ENCODE measurements at regions not wholly inside any gene's neighbourhood (a gene's known extent, or its start where the extent isn't known, plus 50 kb on each side); places are given as distances from the start of the nearest gene placed in this dataset.
"Not testable (repeated sequence)": the region's sequence is repeated elsewhere in the genome, so short reads cannot be mapped to it uniquely, and the experiment has no call there.

- DNase-seq = no peak
Measured at GRCh38 chr5:163790497-163790896, 285.1 kb downstream of the MAT2B start.

- no peak for DNase-seq
Measured at GRCh38 chr5:163794993-163795392, 289.6 kb downstream of the MAT2B start.

- DNase-seq = no peak
Measured at GRCh38 chr5:163807781-163808180, 302.4 kb downstream of the MAT2B start.

DNA sequence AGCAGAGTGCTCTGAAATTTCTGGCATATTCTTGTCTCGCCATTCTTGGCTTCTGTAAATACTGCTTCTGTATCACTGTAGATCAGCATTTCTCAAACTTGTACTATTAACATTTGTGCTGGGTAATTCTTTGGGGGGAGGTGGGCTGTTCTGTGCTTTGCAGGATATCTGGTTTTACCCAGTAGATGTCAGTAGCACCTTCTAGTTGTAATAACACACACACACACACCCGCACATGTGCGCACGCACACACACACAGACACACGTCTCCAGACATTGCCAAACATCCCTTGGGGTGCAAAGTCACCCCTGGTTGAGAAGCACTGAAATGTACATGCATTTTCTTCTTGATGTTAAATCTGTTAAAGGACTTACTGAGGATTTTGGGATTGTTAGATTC is 304.1 kb downstream of the MAT2B start:
- no peak for DNase-seq

DNA sequence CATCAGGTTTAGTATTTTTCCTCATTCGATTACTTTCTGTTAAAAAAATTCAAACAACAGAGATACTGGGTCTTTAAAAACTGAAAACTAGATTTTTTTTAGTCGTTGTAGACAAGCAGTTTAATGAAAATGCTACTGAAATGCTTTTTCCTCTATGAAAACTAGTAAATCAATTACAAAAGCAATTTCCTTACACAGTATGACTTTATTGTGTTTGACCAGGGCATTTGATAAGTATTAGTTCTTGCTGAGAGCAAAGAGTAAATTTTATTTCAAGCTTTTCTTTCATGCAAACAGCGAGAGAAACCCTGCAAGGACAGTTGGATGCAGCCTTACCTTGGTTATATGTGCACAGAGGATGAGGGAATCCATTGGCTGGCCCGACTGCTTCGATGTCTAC is 308.5 kb downstream of the MAT2B start:
- DNase-seq = no peak

DNA sequence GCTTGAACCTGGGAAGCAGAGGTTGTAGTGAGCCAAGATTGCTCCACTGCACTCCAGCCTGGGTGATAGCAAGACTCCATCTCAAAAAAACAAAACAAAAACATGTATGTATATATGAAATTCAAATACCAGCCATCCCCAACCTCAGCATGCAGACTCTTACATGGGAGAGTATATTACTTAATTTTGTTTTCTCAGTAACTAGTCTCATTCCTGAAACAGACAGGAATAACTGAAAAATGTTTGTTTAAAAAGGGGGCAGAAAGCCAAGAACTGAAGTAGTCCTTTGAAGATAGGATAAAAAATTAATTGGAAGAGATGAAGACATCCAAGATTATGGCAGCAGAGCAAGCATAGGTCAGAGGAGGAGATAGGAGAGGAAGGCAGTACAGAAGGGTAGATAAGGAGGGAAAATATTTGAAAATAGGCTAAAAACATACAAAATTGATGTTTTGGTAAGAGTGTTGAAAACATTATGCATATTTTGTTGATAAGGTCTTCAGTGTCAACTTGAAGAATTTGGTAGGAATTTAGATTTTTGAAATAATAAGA is 309.9 kb downstream of the MAT2B start:
- no peak for DNase-seq

DNA sequence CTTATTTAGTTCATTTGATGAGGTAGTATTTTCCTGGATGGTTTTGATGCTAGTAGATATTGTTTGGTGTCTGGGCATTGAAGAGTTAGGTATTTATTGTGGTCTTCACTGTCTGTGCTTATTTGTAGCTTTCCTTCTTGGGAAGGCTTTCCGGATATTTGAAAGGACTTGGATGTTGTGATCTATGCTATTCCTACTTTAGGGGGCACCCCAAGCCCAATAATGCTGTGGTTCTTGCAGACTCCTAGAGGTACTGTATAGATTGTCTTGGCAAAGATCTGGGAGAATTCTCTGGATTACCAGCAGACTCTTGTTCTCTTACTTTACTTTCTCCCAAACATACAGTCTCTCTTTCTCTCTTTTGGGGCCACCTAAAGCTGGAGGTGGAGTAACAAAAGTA is 315.7 kb downstream of the MAT2B start:
- no peak for DNase-seq

DNA sequence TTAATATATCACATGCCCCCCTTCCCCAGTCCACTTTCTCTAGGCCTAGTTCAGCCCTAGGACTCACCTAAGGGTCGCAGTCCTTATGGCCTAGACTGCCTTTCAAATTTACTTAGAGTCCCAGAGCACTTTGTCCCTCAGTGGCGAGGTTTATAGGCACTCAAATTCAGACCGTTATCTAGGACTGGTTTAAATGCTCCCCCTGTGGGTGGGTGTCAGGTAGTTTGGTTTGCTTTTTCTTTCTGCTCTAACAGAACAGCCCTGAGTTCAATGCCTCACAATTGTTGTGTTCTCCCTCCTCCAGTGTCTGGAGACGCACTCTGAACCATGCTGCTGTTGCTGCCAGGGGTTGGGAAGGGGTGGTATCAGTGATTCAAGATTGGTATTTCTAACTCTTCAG is 317.1 kb downstream of the MAT2B start:
- no peak for DNase-seq

DNA sequence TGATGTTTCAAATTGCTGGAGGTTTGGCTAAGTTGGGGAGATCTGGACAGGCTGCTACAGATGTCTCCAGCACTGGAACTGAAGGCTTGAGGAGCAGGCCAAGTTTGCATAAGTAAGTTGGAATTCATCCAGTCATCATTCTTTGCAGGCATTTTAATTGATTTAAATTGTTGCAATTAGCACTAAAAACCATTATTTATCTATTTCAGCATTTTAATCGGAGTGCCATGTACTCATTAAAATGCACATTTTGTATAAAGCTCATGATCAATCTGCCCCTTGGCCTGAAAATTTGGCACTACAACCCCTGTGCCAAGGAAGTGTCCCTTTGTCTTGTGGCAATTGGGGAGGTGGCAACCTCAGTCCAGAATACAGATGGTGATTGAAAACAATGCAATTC is 320.2 kb downstream of the MAT2B start:
- no peak for DNase-seq

DNA sequence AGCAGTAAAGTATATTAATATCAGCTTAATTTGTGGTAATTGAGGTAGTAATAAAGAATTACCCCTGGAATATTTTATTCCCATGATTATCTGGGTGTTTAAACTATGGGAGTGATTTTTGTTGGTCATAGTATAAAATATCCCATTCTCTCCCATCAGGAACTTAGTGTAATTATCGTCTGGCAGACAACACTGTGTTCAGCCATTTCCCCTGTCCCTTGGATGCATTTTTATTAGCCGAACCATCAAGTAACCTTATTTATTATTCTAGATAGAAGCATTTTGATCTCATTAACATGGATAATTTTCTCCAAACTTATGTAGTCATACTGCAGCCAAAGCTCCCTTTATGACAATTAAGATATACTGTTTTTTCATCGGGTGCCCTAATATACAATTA is 320.8 kb downstream of the MAT2B start:
- no peak for DNase-seq

DNA sequence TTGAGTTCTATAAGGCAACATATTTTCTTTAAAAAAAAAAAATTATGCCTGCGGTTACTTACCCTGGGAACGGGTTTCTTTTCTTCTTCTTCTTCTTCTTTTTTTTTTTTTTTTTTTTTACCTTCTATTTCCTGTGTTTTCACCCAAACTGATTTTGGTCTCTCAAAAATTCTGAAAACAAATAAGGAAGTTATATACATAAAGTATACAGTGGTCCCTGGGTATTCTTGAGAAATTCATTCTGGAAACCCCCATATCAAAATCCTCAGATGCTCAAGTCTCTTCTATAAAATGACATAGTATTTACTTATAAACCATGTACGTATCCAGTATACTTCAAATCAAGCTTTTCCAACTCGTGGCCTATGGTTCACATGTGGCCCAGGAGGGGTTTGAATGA is 326.7 kb downstream of the MAT2B start:
- DNase-seq = no peak

GRCh38 chr5:163838738-163839137 is 333.3 kb downstream of the MAT2B start:
- no peak for DNase-seq

GRCh38 chr5:163846512-163846911 is 341.1 kb downstream of the MAT2B start:
- DNase-seq = no peak

DNA sequence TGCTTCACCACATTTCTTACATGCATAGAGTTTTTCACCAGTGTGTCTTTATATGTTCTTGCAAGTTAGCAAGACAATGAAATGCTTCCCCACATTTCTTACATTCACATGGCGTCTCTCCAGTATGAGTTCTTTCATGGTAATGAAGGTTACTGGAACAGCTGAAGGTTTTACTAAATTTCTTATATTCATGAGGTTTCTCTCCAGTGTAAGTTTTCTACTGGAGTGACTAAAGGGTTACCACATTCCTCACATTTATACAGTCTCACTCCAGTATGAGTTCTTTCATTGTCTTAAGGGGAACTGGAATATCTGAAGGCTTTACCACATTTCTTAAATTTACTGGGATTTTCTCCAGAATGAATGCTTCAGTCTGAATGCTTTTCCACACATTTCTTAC is 350.3 kb downstream of the MAT2B start:
- no peak for DNase-seq

GRCh38 chr5:163861670-163862069 is 356.3 kb downstream of the MAT2B start:
- DNase-seq = no peak

DNA sequence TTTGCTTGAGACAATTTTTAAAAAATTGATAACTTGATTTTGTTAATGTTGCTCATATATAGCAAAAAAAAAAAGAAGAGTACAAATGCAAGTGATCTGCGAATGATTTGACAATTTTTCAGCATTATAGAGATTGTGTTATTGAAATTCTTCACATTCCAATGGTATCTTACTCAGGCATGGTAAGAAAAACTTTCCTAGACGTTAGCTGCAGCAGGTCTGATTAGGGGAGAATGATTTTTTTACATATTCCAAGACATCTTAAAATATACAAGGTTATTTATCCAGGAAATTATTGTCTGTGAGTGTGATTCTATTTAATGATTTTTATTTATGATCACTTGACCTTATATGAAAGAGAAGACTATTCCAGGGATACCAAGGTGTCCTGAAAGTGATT is 361.9 kb downstream of the MAT2B start:
- DNase-seq = no peak

- DNase-seq = no peak
Measured at GRCh38 chr5:163867738-163868137, 362.3 kb downstream of the MAT2B start.

GRCh38 chr5:163869581-163869980 is 364.2 kb downstream of the MAT2B start:
- no peak for DNase-seq

- DNase-seq = no peak
Measured at GRCh38 chr5:163870441-163870840, 365.0 kb downstream of the MAT2B start.

DNA sequence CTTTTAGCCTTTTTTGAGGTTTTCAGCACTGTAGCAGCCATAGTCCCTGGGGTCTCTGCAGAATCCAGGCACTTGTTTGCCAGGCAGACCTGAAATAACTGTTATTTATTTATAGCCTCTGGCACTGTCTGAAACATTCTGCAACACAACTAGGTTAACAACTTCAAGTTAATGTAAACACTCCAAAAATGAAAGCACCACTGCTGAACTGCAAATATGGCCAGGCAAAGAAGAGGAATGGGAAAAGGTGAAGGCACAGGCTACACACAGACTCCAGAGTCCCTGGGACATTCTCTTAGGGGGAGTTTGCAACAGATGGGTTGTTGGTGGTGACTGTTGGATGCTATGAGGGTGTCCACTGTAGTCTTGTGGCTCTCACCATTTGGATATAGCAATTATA is 369.0 kb downstream of the MAT2B start:
- no peak for DNase-seq

DNA sequence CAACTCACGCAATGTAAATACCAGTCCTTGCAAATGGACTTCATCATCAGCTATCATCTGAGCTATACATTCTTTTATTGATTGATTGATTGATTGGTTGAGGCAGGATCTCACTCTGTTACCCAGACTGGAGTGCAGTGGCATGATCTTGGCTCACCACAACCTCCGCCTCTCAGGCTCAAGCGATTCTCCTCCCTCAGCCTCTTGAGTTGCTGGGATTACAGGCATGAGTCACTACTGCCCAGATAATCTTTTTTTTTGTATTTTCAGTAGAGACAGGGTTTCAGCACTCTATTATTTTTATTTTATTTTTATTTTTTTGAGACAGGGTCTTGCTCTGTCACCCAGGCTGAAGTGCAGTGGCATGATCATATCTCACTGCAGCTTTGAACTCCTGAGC is 369.5 kb downstream of the MAT2B start:
- DNase-seq = not testable (repeated sequence)

DNA sequence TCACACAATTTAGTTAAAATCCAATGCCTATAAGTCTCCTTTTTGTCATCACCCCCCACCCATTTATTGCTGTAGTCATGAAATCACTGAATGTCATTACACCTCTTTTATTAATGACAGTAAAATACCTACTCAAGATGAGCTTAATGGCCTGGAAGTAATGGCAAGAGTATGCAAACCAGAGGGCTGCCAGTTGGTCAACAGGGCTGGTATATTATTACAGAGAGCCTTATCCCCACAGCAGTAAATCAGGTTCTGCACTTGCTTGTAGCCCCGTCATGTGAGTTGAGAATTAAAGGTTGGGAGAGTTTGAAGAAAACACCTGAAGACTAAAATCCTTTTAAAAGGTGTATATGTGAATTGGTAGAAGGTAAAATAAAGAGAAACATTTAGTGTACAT is 372.4 kb downstream of the MAT2B start:
- DNase-seq = no peak

- DNase-seq = no peak
Measured at GRCh38 chr5:163878490-163878889, 373.1 kb downstream of the MAT2B start.

- DNase-seq = no peak
Measured at GRCh38 chr5:163880302-163880701, 374.9 kb downstream of the MAT2B start.

GRCh38 chr5:163885117-163885516 is 379.7 kb downstream of the MAT2B start:
- DNase-seq = no peak

- DNase-seq = no peak
Measured at GRCh38 chr5:163887854-163888253, 382.4 kb downstream of the MAT2B start.

Measured in T-helper 9 cell (primary cell).